ENCODE measurements at regions not wholly inside any gene's neighbourhood (a gene's known extent, or its start where the extent isn't known, plus 50 kb on each side); places are given as distances from the start of the nearest gene placed in this dataset.
A peak's percentile ranks its signal among the peaks of the same experiment; 100 is the strongest.

DNA sequence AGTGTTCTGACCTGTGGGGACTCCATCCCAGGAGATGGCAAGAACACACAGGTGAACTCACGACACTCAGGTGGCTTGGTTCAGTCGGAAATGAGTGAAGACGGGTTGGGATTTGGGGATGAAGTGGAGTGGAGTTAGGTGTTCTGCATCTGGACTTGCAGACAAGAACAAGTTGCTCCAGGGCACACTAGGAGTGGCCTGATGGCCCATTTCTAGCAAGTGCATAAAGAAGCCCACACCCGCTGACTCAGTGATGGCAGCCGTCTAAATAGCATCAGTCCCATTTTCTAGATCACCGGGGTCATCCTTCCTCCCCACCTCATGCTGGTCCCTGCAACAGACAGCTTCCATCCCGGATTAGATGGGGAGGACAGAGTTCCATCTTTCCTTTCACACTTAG, 278.4 kb downstream of the C1orf94 start:
- WGBS (ENCODE audit: missing lambda C conversion rate): 11% methylated on average over 7 of the region's 7 CpGs
- Histone ChIP-seq H3K4me3 (no peak overlapping the region), H3K9me3 (no peaks in the 10 kb centered on the region), H3K27ac (no peak overlapping the region), H3K4me1 (no peaks in the 10 kb centered on the region), H3K4me2 (no peak overlapping the region)
- DNase-seq (ENCODE audit: low read depth in 1 of 2, low spot score in 1 of 2) (no peak), FAIRE-seq (no peak), ATAC-seq (no peak)
- POLR2A ChIA-PET: no interaction called here
- CTCF ChIA-PET: no interaction called here
- TF ChIP-seq JUNB (IDR thresholded peaks at IDR 0.05) (no peak), ZFP36 (IDR thresholded peaks at IDR 0.05; ENCODE audit: borderline replicate concordance, partially characterized antibody) (no peak), MAZ (IDR thresholded peaks at IDR 0.05; ENCODE audit: borderline replicate concordance, low read depth, low read length) (no peak), EHF (CRISPR knock-in tag; IDR thresholded peaks at IDR 0.05) (no peak), RFX5 (IDR thresholded peaks at IDR 0.05) (no peak), HEYL (CRISPR knock-in tag; IDR thresholded peaks at IDR 0.05) (no peak), POLR2A (IDR thresholded peaks at IDR 0.05; ENCODE audit: low read length) (no peak), NFE2L2 (conservative IDR thresholded peaks at IDR 0.05; ENCODE audit: low read length) (no peak), ZSCAN20 (CRISPR knock-in tag; IDR thresholded peaks at IDR 0.05) (no peak)
- TF ChIP-seq, protein P1, sequence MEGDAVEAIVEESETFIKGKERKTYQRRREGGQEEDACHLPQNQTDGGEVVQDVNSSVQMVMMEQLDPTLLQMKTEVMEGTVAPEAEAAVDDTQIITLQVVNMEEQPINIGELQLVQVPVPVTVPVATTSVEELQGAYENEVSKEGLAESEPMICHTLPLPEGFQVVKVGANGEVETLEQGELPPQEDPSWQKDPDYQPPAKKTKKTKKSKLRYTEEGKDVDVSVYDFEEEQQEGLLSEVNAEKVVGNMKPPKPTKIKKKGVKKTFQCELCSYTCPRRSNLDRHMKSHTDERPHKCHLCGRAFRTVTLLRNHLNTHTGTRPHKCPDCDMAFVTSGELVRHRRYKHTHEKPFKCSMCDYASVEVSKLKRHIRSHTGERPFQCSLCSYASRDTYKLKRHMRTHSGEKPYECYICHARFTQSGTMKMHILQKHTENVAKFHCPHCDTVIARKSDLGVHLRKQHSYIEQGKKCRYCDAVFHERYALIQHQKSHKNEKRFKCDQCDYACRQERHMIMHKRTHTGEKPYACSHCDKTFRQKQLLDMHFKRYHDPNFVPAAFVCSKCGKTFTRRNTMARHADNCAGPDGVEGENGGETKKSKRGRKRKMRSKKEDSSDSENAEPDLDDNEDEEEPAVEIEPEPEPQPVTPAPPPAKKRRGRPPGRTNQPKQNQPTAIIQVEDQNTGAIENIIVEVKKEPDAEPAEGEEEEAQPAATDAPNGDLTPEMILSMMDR (IDR thresholded peaks at IDR 0.05): no peak
- TF ChIP-seq, protein P2, sequence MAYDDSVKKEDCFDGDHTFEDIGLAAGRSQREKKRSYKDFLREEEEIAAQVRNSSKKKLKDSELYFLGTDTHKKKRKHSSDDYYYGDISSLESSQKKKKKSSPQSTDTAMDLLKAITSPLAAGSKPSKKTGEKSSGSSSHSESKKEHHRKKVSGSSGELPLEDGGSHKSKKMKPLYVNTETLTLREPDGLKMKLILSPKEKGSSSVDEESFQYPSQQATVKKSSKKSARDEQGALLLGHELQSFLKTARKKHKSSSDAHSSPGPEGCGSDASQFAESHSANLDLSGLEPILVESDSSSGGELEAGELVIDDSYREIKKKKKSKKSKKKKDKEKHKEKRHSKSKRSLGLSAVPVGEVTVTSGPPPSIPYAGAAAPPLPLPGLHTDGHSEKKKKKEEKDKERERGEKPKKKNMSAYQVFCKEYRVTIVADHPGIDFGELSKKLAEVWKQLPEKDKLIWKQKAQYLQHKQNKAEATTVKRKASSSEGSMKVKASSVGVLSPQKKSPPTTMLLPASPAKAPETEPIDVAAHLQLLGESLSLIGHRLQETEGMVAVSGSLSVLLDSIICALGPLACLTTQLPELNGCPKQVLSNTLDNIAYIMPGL (CRISPR knock-in tag; IDR thresholded peaks at IDR 0.05; ENCODE audit: borderline replicate concordance): no peak

DNA sequence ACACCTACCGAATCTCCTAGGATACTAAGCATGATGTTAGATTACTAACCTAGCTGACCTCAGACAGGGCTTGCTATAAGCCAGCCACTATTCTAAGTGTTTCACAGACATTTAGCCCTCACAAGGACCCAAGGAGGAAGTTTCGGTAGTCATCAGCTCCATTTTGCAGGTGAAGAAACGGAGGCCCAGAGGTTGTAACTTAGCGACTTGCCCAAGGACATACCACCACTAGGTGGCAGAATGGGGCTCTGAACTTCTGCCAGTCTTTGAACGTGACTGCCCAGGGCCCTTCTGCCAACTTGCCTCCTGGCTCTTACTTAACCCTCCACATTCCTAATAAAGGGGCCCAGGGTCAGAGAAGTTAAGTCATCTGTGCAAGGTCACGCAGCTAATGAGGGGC, 283.5 kb downstream of the C1orf94 start:
- DNase-seq (ENCODE audit: low read depth in 1 of 2, low spot score in 1 of 2): peak; percentile 15 to 21
- CTCF ChIA-PET: interaction anchor here (0.7 to 2.2 kb wide), 8 partner anchors 9 to 284 kb away, joined by 3 to 15 read pairs (median 4); no protein-coding TSS in a partner anchor
- TF ChIP-seq PHF8 (IDR thresholded peaks at IDR 0.05; ENCODE audit: borderline replicate concordance, low read depth) (no peak), JUNB (IDR thresholded peaks at IDR 0.05) (no peak), NR3C1 (IDR thresholded peaks at IDR 0.05) (no peak), HOXB5 (CRISPR knock-in tag; IDR thresholded peaks at IDR 0.05) (no peak), KDM1A (IDR thresholded peaks at IDR 0.05; ENCODE audit: low read depth) (no peak), FOXS1 (CRISPR knock-in tag; IDR thresholded peaks at IDR 0.05) (no peak), ZNF302 (CRISPR knock-in tag; IDR thresholded peaks at IDR 0.05) (no peak), RNF2 (IDR thresholded peaks at IDR 0.05; ENCODE audit: borderline replicate concordance, low read depth) (no peak), FOSB (CRISPR knock-in tag; IDR thresholded peaks at IDR 0.05) (no peak), RAD21 (conservative IDR thresholded peaks at IDR 0.05 in 1 of 2, IDR thresholded peaks at IDR 0.05 in 1 of 2) (peak; percentile 11 to 39; a peak in 2 of 5 replicates), CBX8 (IDR thresholded peaks at IDR 0.05) (no peak), EP300 (IDR thresholded peaks at IDR 0.05) (no peak), FOSL2 (IDR thresholded peaks at IDR 0.05) (no peak), FOSL2 (CRISPR knock-in tag; IDR thresholded peaks at IDR 0.05) (no peak), SMC3 (IDR thresholded peaks at IDR 0.05) (peak; percentile 27; the same call in 2 of the 3 replicates), POLR2AphosphoS2 (conservative IDR thresholded peaks at IDR 0.05; ENCODE audit: low read length) (no peak), KDM5A (IDR thresholded peaks at IDR 0.05) (no peak)
- TF ChIP-seq, protein P3, sequence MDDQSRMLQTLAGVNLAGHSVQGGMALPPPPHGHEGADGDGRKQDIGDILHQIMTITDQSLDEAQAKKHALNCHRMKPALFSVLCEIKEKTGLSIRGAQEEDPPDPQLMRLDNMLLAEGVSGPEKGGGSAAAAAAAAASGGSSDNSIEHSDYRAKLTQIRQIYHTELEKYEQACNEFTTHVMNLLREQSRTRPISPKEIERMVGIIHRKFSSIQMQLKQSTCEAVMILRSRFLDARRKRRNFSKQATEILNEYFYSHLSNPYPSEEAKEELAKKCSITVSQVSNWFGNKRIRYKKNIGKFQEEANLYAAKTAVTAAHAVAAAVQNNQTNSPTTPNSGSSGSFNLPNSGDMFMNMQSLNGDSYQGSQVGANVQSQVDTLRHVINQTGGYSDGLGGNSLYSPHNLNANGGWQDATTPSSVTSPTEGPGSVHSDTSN (IDR thresholded peaks at IDR 0.05): no peak
- TF ChIP-seq, protein P1 (IDR thresholded peaks at IDR 0.05): peak; percentile 37
- TF ChIP-seq, protein P4, sequence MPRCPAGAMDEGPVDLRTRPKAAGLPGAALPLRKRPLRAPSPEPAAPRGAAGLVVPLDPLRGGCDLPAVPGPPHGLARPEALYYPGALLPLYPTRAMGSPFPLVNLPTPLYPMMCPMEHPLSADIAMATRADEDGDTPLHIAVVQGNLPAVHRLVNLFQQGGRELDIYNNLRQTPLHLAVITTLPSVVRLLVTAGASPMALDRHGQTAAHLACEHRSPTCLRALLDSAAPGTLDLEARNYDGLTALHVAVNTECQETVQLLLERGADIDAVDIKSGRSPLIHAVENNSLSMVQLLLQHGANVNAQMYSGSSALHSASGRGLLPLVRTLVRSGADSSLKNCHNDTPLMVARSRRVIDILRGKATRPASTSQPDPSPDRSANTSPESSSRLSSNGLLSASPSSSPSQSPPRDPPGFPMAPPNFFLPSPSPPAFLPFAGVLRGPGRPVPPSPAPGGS (IDR thresholded peaks at IDR 0.05): no peak
- TF ChIP-seq, protein P2 (CRISPR knock-in tag; IDR thresholded peaks at IDR 0.05; ENCODE audit: borderline replicate concordance): no peak
- TF ChIP-seq, protein P5, sequence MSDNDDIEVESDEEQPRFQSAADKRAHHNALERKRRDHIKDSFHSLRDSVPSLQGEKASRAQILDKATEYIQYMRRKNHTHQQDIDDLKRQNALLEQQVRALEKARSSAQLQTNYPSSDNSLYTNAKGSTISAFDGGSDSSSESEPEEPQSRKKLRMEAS (IDR thresholded peaks at IDR 0.05): no peak

More for the DNA sequence above, 283.5 kb downstream of the C1orf94 start:
- Histone ChIP-seq H3K27ac (no peak overlapping the region), H3K4me1 (no peaks in the 10 kb centered on the region), H3K9me3 (no peaks in the 10 kb centered on the region), H3K4me3 (no peak overlapping the region), H3K4me2 (no peak overlapping the region)
- POLR2A ChIA-PET: no interaction called here
- WGBS (ENCODE audit: missing lambda C conversion rate): 19% methylated on average over 3 of the region's 6 CpGs
- FAIRE-seq (no peak), ATAC-seq (no peak)
